Progenitor cell of endocrine pancreas (in vitro differentiated cells): ENCODE measurements at regions not wholly inside any gene's neighbourhood (a gene's known extent, or its start where the extent isn't known, plus 50 kb on each side); places are given as distances from the start of the nearest gene placed in this dataset.

Experiments used
- DNase-seq: peaks from one replicate; pipeline ENCODE4 v3.0.0; 2021; ENCODE audit warnings: low spot score; ENCODE audit not compliant: unreplicated experiment
- H3K27ac Mint-ChIP-seq: 2 replicates; pipeline ENCODE4 v1.8.0; 2021; ENCODE audit warnings: mild to moderate bottlenecking, moderate library complexity, mixed read lengths
- H3K27me3 Mint-ChIP-seq: 2 replicates; pipeline ENCODE4 v1.8.0; 2021; ENCODE audit warnings: mixed read lengths
- H3K36me3 Mint-ChIP-seq: 2 replicates; pipeline ENCODE4 v1.8.0; 2022; ENCODE audit warnings: mixed read lengths; ENCODE audit not compliant: insufficient read depth
- H3K4me1 Mint-ChIP-seq: 2 replicates; pipeline ENCODE4 v1.8.0; 2021; ENCODE audit warnings: low read depth, mixed read lengths
- H3K4me3 Mint-ChIP-seq: 2 replicates; pipeline ENCODE4 v1.8.0; 2021; ENCODE audit warnings: low read depth, mild to moderate bottlenecking, moderate library complexity, mixed read lengths
- H3K9me3 Mint-ChIP-seq: 2 replicates; pipeline ENCODE4 v1.8.0; 2021; ENCODE audit warnings: low read depth, mixed read lengths
- CTCF ChIP-seq: fragments of 200-600 bp; sonication (generic); IDR thresholded peaks from one replicate; pipeline ENCODE4 v1.5.0; 2021; ENCODE audit warnings: antibody characterized with exemption, mild to moderate bottlenecking; ENCODE audit not compliant: unreplicated experiment

GRCh38 chr11:122293296-122294023 is 177.4 kb upstream of the BLID start:
- Mint-ChIP-seq H3K4me3 (no peak overlapping the region), H3K27ac (no peak overlapping the region), H3K36me3 (no peaks in the 10 kb centered on the region), H3K27me3 (no peaks in the 10 kb centered on the region), H3K4me1 (no peaks in the 10 kb centered on the region), H3K9me3 (peaks cover 9% of the 10 kb centered on the region)
- no peak for TF ChIP-seq CTCF
- DNase-seq: no peak

DNA sequence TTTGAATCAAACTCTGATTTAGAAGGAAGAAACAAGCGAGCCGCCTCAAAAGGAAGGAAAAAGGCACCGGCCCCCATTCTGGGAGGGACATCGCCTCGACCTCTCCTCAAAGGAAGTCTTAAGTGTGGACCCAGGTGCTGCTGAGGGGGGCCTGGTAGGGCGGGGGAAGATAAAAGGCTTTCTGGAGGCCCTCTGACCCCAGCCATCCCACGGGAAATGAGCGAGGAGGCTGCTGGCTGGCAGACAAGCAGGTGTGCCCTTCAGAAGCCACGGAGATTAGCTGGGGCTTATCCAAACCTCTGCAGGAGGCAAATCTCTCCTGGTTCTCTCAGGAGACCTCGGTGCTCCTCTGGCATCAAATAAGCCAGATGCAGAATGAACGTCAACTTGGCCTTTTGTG is 171.4 kb upstream of the BLID start:
- Mint-ChIP-seq H3K4me3 (no peak overlapping the region), H3K9me3 (no peaks in the 10 kb centered on the region), H3K27ac (no peak overlapping the region), H3K27me3 (no peaks in the 10 kb centered on the region), H3K36me3 (no peaks in the 10 kb centered on the region), H3K4me1 (no peaks in the 10 kb centered on the region)
- no peak for DNase-seq
- TF ChIP-seq CTCF: no peak

DNA sequence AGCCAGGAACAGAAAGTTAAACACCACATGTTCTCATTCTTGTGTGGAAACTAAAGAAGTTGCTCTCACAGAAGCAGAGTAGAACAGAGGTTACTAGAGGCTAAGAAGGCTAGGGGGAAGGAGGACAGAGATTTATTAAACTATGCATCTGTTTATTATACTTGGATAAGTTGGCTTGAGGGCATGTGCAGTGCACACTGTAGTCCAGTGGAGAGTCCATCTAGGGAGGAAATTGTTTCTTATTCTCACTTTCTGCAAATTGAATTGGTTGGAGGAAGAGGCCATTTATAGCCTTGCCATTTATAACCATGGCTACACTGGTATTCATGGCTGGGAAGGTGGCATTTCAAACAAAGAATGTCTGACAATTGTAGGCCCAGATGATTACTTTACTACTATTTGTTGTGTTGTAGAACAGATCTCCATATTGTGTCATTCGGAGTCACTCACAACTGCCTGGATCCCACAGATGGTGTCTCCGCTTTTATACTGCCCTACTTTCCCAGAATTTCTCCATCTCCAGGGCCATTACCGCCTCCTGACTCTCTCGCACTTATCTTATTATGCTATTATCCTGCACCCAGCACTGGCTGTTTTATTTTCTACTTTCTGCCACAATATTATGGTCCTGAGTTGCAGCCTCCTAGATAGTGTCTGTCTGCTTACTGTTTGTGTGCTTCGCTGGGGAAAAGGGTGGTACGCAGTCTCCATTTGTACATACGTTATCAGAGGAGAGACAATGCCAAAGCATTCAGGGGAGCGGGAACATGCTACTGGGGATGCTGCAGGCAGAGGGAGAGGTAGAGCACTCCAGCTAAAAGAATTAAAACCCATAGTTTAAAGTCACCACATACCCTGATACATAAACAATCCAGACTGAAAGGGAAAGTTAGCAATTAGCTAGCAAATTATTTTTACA is 169.3 kb upstream of the BLID start:
- Mint-ChIP-seq H3K4me3 (no peak overlapping the region), H3K27me3 (no peaks in the 10 kb centered on the region), H3K27ac (no peak overlapping the region), H3K36me3 (no peaks in the 10 kb centered on the region), H3K9me3 (no peaks in the 10 kb centered on the region), H3K4me1 (peaks cover 7% of the 10 kb centered on the region)
- no peak for DNase-seq
- no peak for TF ChIP-seq CTCF

- no peak for TF ChIP-seq CTCF
Observed at GRCh38 chr11:122280870-122281269, 164.9 kb upstream of the BLID start.

GRCh38 chr11:122279194-122279593 is 163.2 kb upstream of the BLID start:
- TF ChIP-seq CTCF: no peak
- H3K4me1 Mint-ChIP-seq: peaks cover 7% of the 10 kb centered on the region
- H3K27me3 Mint-ChIP-seq: no peaks in the 10 kb centered on the region
- no peak for DNase-seq
- no peak overlapping the region for H3K4me3 Mint-ChIP-seq
- H3K27ac Mint-ChIP-seq: no peak overlapping the region
- H3K36me3 Mint-ChIP-seq: no peaks in the 10 kb centered on the region
- no peaks in the 10 kb centered on the region for H3K9me3 Mint-ChIP-seq

More at GRCh38 chr11:122280870-122281269, 164.9 kb upstream of the BLID start:
- H3K9me3 Mint-ChIP-seq: no peaks in the 10 kb centered on the region
- H3K4me3 Mint-ChIP-seq: no peak overlapping the region
- no peak overlapping the region for H3K27ac Mint-ChIP-seq
- H3K27me3 Mint-ChIP-seq: no peaks in the 10 kb centered on the region
- H3K36me3 Mint-ChIP-seq: no peaks in the 10 kb centered on the region
- DNase-seq: no peak
- peaks cover 7% of the 10 kb centered on the region for H3K4me1 Mint-ChIP-seq
